CD4-positive, alpha-beta T cell treated with Interleukin-6 for 4 hours (primary cell): ENCODE measurements at regions not wholly inside any gene's neighbourhood (a gene's known extent, or its start where the extent isn't known, plus 50 kb on each side); places are given as distances from the start of the nearest gene placed in this dataset.
"Not testable (repeated sequence)": the region's sequence is repeated elsewhere in the genome, so short reads cannot be mapped to it uniquely, and the experiment has no call there.

Experiments used
- DNase-seq: peaks from one replicate; pipeline ENCODE4 v3.0.0-alpha.2; 2020; ENCODE audit warnings: mixed read lengths

- DNase-seq, result not testable (repeated sequence)
These were observed 1372.6 kb downstream of the FOXD4L5 start for GRCh38 chr9:63912451-63912850.

GRCh38 chr9:63909076-63909475 lies 1375.9 kb downstream of the FOXD4L5 start:
- not testable (repeated sequence) for DNase-seq

- not testable (repeated sequence) for DNase-seq
These were observed 1385.3 kb downstream of the FOXD4L5 start for GRCh38 chr9:63899637-63900190.

GRCh38 chr9:63881386-63881785 lies 1403.6 kb downstream of the FOXD4L5 start:
- not testable (repeated sequence) for DNase-seq

- DNase-seq, result not testable (repeated sequence)
These were observed 1408.6 kb downstream of the FOXD4L5 start for GRCh38 chr9:63876380-63876779.

GRCh38 chr9:63859475-63860215 lies 1425.4 kb downstream of the FOXD4L5 start:
- DNase-seq, result peak; percentile 64

GRCh38 chr9:63859090-63859474 lies 1425.9 kb downstream of the FOXD4L5 start:
- not testable (repeated sequence) for DNase-seq

- DNase-seq, result not testable (repeated sequence)
These were observed 1431.8 kb downstream of the FOXD4L5 start for GRCh38 chr9:63853140-63853751.

- DNase-seq, result not testable (repeated sequence)
These were observed 1460.2 kb downstream of the FOXD4L5 start for GRCh38 chr9:63824804-63825203.

GRCh38 chr9:63823375-63824201 lies 1461.4 kb downstream of the FOXD4L5 start:
- not testable (repeated sequence) for DNase-seq

GRCh38 chr9:63822615-63823374 lies 1462.2 kb downstream of the FOXD4L5 start:
- DNase-seq, result not testable (repeated sequence)

- not testable (repeated sequence) for DNase-seq
These were observed 1463.7 kb downstream of the FOXD4L5 start for GRCh38 chr9:63821293-63821692.

GRCh38 chr9:63820882-63821281 lies 1464.1 kb downstream of the FOXD4L5 start:
- not testable (repeated sequence) for DNase-seq

GRCh38 chr9:63820383-63820782 lies 1464.6 kb downstream of the FOXD4L5 start:
- not testable (repeated sequence) for DNase-seq

GRCh38 chr9:63817622-63818518 lies 1467.1 kb downstream of the FOXD4L5 start:
- peak; percentile 51 for DNase-seq

GRCh38 chr9:63816751-63817621 lies 1468.0 kb downstream of the FOXD4L5 start:
- DNase-seq, result peak; percentile 76

GRCh38 chr9:63814970-63815669 lies 1469.9 kb downstream of the FOXD4L5 start:
- not testable (repeated sequence) for DNase-seq

- not testable (repeated sequence) for DNase-seq
These were observed 1471.5 kb downstream of the FOXD4L5 start for GRCh38 chr9:63813391-63814021.

- not testable (repeated sequence) for DNase-seq
These were observed 1472.2 kb downstream of the FOXD4L5 start for GRCh38 chr9:63812822-63813221.
